Psoas muscle (tissue), 7 donors: ENCODE measurements at regions not wholly inside any gene's neighbourhood (a gene's known extent, or its start where the extent isn't known, plus 50 kb on each side); places are given as distances from the start of the nearest gene placed in this dataset.

Experiments used
- ATAC-seq, 4 donors: fragments of 200-7000 bp; cut with Tn5 transposase; one replicate each; pipeline ENCODE4 v1.9.1; 2020; ENCODE audit warnings: moderate library complexity in 3 of 4, mild to moderate bottlenecking in 2 of 4
- DNase-seq, 2 donors: peaks; one replicate each; pipeline ENCODE4 v3.0.0-alpha.2; 2020
- H3K27ac ChIP-seq: fragments of 200-600 bp; one replicate; pipeline ENCODE4 v1.8.0; 2022
- H3K27me3 ChIP-seq, 3 donors: fragments of 200-600 bp in 1 of 3; one replicate each; pipeline versions ENCODE4 v1.6.1 to v1.8.0; 2013 to 2022; ENCODE audit warnings: low read length in 2 of 3, mild to moderate bottlenecking in 2 of 3, moderate library complexity in 1 of 3; ENCODE audit not compliant: insufficient read depth in 3 of 3
- H3K36me3 ChIP-seq, 2 donors: fragments of 200-600 bp in 1 of 2; one replicate each; pipeline versions ENCODE4 v1.6.1 to v1.8.0; 2013 to 2022; ENCODE audit warnings: low read depth in 1 of 2, mild to moderate bottlenecking in 1 of 2, moderate library complexity in 1 of 2; ENCODE audit not compliant: insufficient read depth in 1 of 2
- H3K4me1 ChIP-seq: fragments of 200-600 bp; one replicate; pipeline ENCODE4 v1.8.0; 2022
- H3K4me3 ChIP-seq: fragments of 200-600 bp; one replicate; pipeline ENCODE4 v1.8.0; 2022; ENCODE audit warnings: mild to moderate bottlenecking
- H3K9me3 ChIP-seq: fragments of 200-600 bp; one replicate; pipeline ENCODE4 v1.8.0; 2022
- WGBS, 3 donors: extraction: QIAGEN DNeasy Blood & Tissue Kit; methylation state at CpG; one replicate each; pipeline versions ENCODE4 v1.1.6 to v1.1.7; 2013; 5-methylcytosine and 5-hydroxymethylcytosine counted together
- intact Hi-C, 2 donors: fragments of 100-400 bp; cut with DNase I; formaldehyde crosslinking; loops; one replicate each; pipeline versions ENCODE4 v1.11.0 to v1.14.2; 2022
- TF ChIP-seq, protein P1 (sequence below): fragments of 200-600 bp; IDR thresholded peaks from one replicate; pipeline ENCODE4 v1.8.0; 2022; ENCODE audit warnings: antibody characterized with exemption
- donor health status: healthy with polysubstance abuse.
- donor health status: DM: no; HTN: no; CAD: no; lungs with moderate emphysema.
- donor health status: Bipolar disorder and iron deficiency.
- donor health status: healthy.
- donor health status: DM: yes; HTN: yes; CAD: no.
- donor health status: DM: no; HTN: no; CAD: no.
- donor health status: DM: yes; HTN: yes; CAD: no.

GRCh38 chr6:151689499-151690201, 117.8 kb upstream of the ESR1 start:
- WGBS, 3 donors, result 35 to 57% (median 43%) methylated on average over 5 of the region's 5 CpGs
- Histone ChIP-seq H3K27me3 (no peaks in the 10 kb centered on the region), H3K4me3 (peak overlapping the region; percentile 63), H3K36me3 (no peaks in the 10 kb centered on the region), H3K9me3 (no peaks in the 10 kb centered on the region), H3K4me1 (peaks cover 3% of the 10 kb centered on the region), H3K27ac (no peak overlapping the region)
- DNase-seq (no peak), ATAC-seq (peak in 2 of 4 donors; percentile 45 to 46)
- TF ChIP-seq, protein P1, sequence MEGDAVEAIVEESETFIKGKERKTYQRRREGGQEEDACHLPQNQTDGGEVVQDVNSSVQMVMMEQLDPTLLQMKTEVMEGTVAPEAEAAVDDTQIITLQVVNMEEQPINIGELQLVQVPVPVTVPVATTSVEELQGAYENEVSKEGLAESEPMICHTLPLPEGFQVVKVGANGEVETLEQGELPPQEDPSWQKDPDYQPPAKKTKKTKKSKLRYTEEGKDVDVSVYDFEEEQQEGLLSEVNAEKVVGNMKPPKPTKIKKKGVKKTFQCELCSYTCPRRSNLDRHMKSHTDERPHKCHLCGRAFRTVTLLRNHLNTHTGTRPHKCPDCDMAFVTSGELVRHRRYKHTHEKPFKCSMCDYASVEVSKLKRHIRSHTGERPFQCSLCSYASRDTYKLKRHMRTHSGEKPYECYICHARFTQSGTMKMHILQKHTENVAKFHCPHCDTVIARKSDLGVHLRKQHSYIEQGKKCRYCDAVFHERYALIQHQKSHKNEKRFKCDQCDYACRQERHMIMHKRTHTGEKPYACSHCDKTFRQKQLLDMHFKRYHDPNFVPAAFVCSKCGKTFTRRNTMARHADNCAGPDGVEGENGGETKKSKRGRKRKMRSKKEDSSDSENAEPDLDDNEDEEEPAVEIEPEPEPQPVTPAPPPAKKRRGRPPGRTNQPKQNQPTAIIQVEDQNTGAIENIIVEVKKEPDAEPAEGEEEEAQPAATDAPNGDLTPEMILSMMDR, result no peak
- intact Hi-C loops, result loop anchor here in 1 of 2 donors (10.0 kb wide), 1 partner anchor 435 kb away; no protein-coding TSS in a partner anchor

DNA sequence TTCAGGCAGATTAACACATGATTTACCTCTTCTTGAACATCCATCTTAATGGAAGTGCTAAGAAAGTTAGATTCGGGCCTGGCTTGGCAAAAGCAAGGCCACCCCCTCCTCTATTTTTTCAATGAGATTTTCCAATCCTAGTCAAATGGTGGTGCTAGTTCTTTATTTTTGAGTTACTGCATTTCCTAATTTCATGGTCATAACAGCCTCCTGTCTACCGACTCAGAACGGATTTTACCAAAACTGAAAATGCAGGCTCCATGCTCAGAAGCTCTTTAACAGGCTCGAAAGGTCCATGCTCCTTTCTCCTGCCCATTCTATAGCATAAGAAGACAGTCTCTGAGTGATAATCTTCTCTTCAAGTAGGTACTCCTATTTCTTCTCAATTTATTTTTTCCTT, 117.2 kb upstream of the ESR1 start:
- 14 to 22% (median 14%) methylated on average over 4 of the region's 4 CpGs for WGBS, 3 donors
- ATAC-seq, result peak; percentile 46 to 77 (median 50)
- H3K4me3 ChIP-seq, result peak overlapping the region; percentile 63
- TF ChIP-seq, protein P1, result no peak
- intact Hi-C loops, result loop anchor here in 1 of 2 donors (10.0 kb wide), 1 partner anchor 434 kb away; no protein-coding TSS in a partner anchor
- peaks cover 3% of the 10 kb centered on the region for H3K4me1 ChIP-seq
- H3K36me3 ChIP-seq, result no peaks in the 10 kb centered on the region
- no peaks in the 10 kb centered on the region for H3K9me3 ChIP-seq
- H3K27ac ChIP-seq, result peak overlapping the region; percentile 66
- H3K27me3 ChIP-seq, result no peaks in the 10 kb centered on the region
- DNase-seq, result no peak

DNA sequence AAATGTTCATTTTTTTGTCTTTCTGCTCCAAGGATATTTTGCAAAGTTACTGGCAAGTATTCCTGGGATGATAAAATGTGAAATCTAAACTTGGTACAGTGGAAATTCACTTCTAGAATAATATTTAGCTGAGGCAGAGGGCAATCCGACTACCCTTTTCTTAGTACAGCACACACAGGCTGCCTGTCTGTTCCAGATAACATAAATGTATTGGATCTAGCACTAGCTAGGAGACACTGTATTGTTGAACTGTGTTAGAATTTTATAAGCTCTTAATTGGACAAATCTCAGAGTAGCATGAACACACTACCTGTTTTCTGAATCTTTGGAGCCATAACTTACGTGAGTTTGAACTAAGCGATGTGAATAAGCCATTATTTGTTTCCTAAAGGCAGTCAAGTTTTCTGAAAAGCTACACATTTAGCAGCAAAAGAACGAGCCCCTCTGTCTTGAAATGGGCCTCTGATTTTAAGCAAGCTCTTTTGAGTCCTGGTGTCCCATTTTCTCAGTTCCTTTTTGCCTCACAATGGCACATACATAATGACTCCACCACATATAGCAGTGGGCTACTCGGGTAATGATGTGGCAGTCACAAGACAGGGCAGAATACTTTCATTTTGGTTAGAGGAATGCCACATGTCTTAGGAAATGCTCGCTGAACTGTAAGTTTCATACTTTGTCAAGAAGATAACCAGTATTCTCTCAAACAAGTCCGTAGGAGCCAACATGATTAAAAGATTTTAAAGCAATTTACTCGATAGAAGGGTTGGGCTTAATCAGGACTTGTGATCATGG, 116.5 kb upstream of the ESR1 start:
- ATAC-seq, result peak; percentile 50 to 82 (median 66)
- H3K4me3 ChIP-seq, result peak overlapping the region; percentile 63
- DNase-seq, result no peak
- 20 to 35% (median 23%) methylated on average over 8 of the region's 8 CpGs for WGBS, 3 donors
- peaks cover 3% of the 10 kb centered on the region for H3K4me1 ChIP-seq
- no peaks in the 10 kb centered on the region for H3K36me3 ChIP-seq
- no peaks in the 10 kb centered on the region for H3K27me3 ChIP-seq
- H3K27ac ChIP-seq, result peak overlapping the region; percentile 66
- TF ChIP-seq, protein P1, result no peak
- H3K9me3 ChIP-seq, result no peaks in the 10 kb centered on the region
- intact Hi-C loops, result loop anchor here in 1 of 2 donors (10.0 kb wide), 1 partner anchor 434 kb away; no protein-coding TSS in a partner anchor

DNA sequence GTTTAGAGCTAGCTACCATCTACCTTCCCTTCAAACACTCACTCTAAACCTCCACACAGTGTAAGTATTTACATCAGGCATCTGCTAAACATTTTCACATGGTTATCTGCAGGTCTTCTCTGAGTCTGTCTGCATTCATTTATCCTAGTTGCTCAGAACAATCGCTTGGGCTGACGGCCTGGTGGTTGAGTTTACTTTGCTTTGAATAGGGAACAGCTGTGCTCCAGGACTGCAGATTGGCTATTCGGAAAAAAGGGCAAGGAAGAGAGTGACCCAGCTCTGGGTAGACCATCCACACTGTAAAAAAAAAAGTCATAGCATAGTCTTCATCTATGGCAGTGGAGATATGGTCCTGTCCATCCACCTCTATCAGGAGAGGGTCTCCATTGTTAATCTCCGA, 115.3 kb upstream of the ESR1 start:
- WGBS, 3 donors, result 33 to 43% (median 43%) methylated on average over 4 of the region's 4 CpGs
- H3K36me3 ChIP-seq, result no peaks in the 10 kb centered on the region
- ATAC-seq, result peak in 1 of 4 donors; percentile 14
- H3K27ac ChIP-seq, result peak overlapping the region; percentile 66
- intact Hi-C loops, result loop anchor here in 1 of 2 donors (10.0 kb wide), 1 partner anchor 433 kb away; no protein-coding TSS in a partner anchor
- peak overlapping the region; percentile 63 for H3K4me3 ChIP-seq
- TF ChIP-seq, protein P1, result no peak
- no peaks in the 10 kb centered on the region for H3K27me3 ChIP-seq
- DNase-seq, result no peak
- H3K9me3 ChIP-seq, result no peaks in the 10 kb centered on the region
- H3K4me1 ChIP-seq, result peaks cover 3% of the 10 kb centered on the region
